Ishikawa (cell line): ENCODE measurements at regions not wholly inside any gene's neighbourhood (a gene's known extent, or its start where the extent isn't known, plus 50 kb on each side); places are given as distances from the start of the nearest gene placed in this dataset.

Experiments
- CREB1 ChIP-seq: IDR thresholded peaks from 2 replicates; pipeline ENCODE4 v1.6.1; 2012; ENCODE audit warnings: low read depth
- EP300 ChIP-seq: IDR thresholded peaks from 2 replicates; pipeline ENCODE4 v1.6.1; 2012; ENCODE audit warnings: borderline replicate concordance
- RAD21 ChIP-seq: IDR thresholded peaks from 2 replicates; pipeline ENCODE4 v1.6.1; 2012; ENCODE audit warnings: low read depth
- TAF1 ChIP-seq: IDR thresholded peaks from 2 replicates; pipeline ENCODE4 v1.6.1; 2012; ENCODE audit warnings: low read depth, mild to moderate bottlenecking
- TEAD4 ChIP-seq: IDR thresholded peaks from 2 replicates; pipeline ENCODE4 v1.6.1; 2012
- TF ChIP-seq, protein P1 (sequence below): IDR thresholded peaks from 2 replicates; pipeline ENCODE4 v1.6.1; 2012; ENCODE audit warnings: low read depth, mild to moderate bottlenecking
- TF ChIP-seq, protein P2 (sequence below): IDR thresholded peaks from 2 replicates; pipeline ENCODE4 v1.6.1; 2012

GRCh38 chr5:162466011-162466410 is 398.4 kb downstream of the GABRG2 start:
- TF ChIP-seq, protein P1, sequence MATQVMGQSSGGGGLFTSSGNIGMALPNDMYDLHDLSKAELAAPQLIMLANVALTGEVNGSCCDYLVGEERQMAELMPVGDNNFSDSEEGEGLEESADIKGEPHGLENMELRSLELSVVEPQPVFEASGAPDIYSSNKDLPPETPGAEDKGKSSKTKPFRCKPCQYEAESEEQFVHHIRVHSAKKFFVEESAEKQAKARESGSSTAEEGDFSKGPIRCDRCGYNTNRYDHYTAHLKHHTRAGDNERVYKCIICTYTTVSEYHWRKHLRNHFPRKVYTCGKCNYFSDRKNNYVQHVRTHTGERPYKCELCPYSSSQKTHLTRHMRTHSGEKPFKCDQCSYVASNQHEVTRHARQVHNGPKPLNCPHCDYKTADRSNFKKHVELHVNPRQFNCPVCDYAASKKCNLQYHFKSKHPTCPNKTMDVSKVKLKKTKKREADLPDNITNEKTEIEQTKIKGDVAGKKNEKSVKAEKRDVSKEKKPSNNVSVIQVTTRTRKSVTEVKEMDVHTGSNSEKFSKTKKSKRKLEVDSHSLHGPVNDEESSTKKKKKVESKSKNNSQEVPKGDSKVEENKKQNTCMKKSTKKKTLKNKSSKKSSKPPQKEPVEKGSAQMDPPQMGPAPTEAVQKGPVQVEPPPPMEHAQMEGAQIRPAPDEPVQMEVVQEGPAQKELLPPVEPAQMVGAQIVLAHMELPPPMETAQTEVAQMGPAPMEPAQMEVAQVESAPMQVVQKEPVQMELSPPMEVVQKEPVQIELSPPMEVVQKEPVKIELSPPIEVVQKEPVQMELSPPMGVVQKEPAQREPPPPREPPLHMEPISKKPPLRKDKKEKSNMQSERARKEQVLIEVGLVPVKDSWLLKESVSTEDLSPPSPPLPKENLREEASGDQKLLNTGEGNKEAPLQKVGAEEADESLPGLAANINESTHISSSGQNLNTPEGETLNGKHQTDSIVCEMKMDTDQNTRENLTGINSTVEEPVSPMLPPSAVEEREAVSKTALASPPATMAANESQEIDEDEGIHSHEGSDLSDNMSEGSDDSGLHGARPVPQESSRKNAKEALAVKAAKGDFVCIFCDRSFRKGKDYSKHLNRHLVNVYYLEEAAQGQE, result no peak
- TF ChIP-seq RAD21 (no peak), TEAD4 (no peak), EP300 (no peak), CREB1 (no peak), TAF1 (no peak)
- TF ChIP-seq, protein P2, sequence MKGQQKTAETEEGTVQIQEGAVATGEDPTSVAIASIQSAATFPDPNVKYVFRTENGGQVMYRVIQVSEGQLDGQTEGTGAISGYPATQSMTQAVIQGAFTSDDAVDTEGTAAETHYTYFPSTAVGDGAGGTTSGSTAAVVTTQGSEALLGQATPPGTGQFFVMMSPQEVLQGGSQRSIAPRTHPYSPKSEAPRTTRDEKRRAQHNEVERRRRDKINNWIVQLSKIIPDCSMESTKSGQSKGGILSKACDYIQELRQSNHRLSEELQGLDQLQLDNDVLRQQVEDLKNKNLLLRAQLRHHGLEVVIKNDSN, result no peak
